ENCODE measurements at regions not wholly inside any gene's neighbourhood (a gene's known extent, or its start where the extent isn't known, plus 50 kb on each side); places are given as distances from the start of the nearest gene placed in this dataset.
"Not testable (repeated sequence)": the region's sequence is repeated elsewhere in the genome, so short reads cannot be mapped to it uniquely, and the experiment has no call there.

GRCh38 chr5:20752179-20752578 is 764.2 kb upstream of the CDH18 start:
- DNase-seq (ENCODE audit: low read depth); H3K36me3 ChIP-seq (ENCODE audit: control insufficient read depth, insufficient read depth, low read length); H3K27me3 ChIP-seq (ENCODE audit: control insufficient read depth, insufficient read depth, low read length); H3K4me3 ChIP-seq (ENCODE audit: low read depth, low read length): not testable (repeated sequence)

DNA sequence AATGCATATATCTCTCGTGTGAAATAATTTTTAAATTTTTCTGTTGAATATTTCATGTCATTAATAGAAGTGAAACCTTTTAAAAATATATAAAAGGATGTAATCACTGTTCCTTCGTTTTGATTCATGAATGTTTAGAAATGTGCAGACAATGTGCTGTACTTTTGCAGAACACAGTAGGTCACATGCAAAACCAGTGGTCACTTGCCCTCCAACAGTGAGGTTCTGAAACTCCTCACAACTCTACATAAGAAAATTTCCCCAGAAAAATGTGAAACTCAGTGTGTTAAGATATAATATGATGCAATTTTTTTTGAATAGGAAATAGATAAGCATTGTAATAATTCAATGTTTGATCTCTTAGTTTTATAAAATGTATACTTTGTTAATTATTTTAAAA is 747.7 kb upstream of the CDH18 start:
- not testable (repeated sequence) for H3K4me3 ChIP-seq (ENCODE audit: low read depth, low read length); DNase-seq (ENCODE audit: low read depth); H3K36me3 ChIP-seq (ENCODE audit: control insufficient read depth, insufficient read depth, low read length); H3K27me3 ChIP-seq (ENCODE audit: control insufficient read depth, insufficient read depth, low read length)

DNA sequence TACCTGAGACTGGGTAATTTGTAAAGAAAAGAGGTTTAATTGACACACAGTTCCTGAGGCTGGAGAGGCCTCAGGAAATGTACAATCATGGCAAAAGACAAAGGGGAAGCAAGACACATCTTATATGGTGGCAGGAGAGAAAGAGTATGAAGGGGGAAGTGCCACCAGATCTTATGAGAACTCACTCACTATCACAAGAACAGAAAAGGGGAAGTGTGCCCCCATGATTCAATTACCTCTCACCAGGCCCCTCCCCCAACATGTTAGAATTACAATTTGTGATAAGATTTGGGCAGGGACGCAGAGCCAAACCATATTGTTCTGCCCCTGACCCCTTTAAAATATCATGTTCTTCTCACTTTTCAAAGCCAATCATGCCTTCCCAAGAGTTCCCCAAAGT is 744.2 kb upstream of the CDH18 start:
- H3K27me3 ChIP-seq (ENCODE audit: control insufficient read depth, insufficient read depth, low read length); DNase-seq (ENCODE audit: low read depth): not testable (repeated sequence)

GRCh38 chr5:20721286-20721685 is 733.3 kb upstream of the CDH18 start:
- DNase-seq (ENCODE audit: low read depth); H3K36me3 ChIP-seq (ENCODE audit: control insufficient read depth, insufficient read depth, low read length); H3K4me3 ChIP-seq (ENCODE audit: low read depth, low read length); H3K27me3 ChIP-seq (ENCODE audit: control insufficient read depth, insufficient read depth, low read length): not testable (repeated sequence)

More for the DNA sequence above, 744.2 kb upstream of the CDH18 start:
- H3K36me3 ChIP-seq (ENCODE audit: control insufficient read depth, insufficient read depth, low read length); H3K4me3 ChIP-seq (ENCODE audit: low read depth, low read length): not testable (repeated sequence)

DNA sequence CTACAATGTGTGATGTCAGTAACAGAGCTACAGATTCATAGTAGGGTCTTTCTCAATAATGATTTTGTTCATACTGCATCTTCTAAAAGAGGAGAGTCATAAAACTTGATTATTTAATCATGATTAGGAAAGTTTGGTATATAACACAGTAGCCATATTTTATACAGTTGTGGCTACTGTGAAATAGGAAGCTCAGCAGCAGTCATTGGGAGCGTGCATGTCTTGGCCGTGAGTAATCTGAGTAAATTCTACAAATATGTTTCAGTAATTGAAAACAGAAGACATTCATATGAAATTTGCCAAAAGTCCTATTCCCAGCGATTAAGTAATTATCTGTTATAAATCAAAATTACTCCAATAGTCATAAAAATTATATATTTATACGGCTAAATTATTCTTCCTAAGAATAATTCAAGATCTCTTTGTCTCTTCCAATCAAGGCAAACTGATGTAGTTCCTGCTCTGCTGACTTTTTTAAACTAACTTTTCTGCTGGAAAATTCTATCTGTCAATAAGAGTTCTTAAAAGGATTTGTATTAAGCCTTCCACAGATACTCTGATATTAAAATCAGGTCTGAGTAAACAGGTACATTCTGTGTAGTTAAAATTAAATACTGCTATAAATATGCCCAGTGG is 723.6 kb upstream of the CDH18 start:
- not testable (repeated sequence) for H3K27me3 ChIP-seq (ENCODE audit: control insufficient read depth, insufficient read depth, low read length); H3K4me3 ChIP-seq (ENCODE audit: low read depth, low read length); DNase-seq (ENCODE audit: low read depth); H3K36me3 ChIP-seq (ENCODE audit: control insufficient read depth, insufficient read depth, low read length)

DNA sequence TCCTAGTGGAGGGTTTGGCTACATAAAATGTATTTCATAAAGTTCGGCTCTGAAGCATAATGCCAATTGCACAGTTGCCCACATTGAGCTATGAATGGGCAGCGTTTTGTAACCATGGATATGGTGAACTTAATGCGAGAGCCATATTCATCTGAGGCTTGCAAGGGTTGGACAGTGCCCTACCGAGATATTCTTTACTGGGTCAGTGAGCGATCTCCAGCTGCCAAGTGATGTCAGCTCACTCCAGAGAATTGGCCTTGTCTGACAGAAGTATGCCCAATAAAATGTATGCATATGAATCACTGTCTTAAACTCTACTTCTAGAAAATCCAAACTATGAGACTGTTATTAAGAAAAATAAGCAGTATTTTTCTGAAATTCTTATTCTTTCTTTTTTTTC is 719.6 kb upstream of the CDH18 start:
- H3K4me3 ChIP-seq (ENCODE audit: low read depth, low read length); H3K27me3 ChIP-seq (ENCODE audit: control insufficient read depth, insufficient read depth, low read length); H3K36me3 ChIP-seq (ENCODE audit: control insufficient read depth, insufficient read depth, low read length); DNase-seq (ENCODE audit: low read depth): not testable (repeated sequence)

DNA sequence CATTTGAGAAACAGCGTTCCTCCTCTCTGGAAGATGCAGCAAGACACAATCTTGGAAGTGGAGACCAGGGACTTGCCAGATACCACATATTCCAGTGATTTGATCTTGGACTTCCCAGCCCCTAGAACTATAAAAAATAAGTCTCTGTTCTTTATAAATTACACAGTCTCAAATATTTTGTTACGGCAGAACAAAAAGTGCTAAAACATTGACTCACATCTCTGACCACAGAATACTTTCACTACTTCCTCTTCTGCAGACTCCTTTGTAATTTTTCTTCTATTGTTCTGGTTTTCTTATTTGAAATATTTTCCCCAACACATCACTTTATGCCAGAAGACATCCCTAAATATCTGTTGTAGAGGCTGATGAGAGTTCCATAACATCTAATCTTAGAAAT is 706.1 kb upstream of the CDH18 start:
- no peak for DNase-seq (ENCODE audit: low read depth)
- Histone ChIP-seq H3K36me3 (ENCODE audit: control insufficient read depth, insufficient read depth, low read length) (no peaks in the 10 kb centered on the region), H3K4me3 (ENCODE audit: low read depth, low read length) (no peak overlapping the region), H3K27me3 (ENCODE audit: control insufficient read depth, insufficient read depth, low read length) (no peaks in the 10 kb centered on the region)
- no peak for TF ChIP-seq CTCF (IDR thresholded peaks at IDR 0.05; ENCODE audit: insufficient read depth, low read length, poor library complexity, severe bottlenecking)

- DNase-seq (ENCODE audit: low read depth) = no peak
- TF ChIP-seq CTCF (IDR thresholded peaks at IDR 0.05; ENCODE audit: insufficient read depth, low read length, poor library complexity, severe bottlenecking) = no peak
- Histone ChIP-seq H3K4me3 (ENCODE audit: low read depth, low read length) (no peak overlapping the region), H3K36me3 (ENCODE audit: control insufficient read depth, insufficient read depth, low read length) (no peaks in the 10 kb centered on the region), H3K27me3 (ENCODE audit: control insufficient read depth, insufficient read depth, low read length) (no peaks in the 10 kb centered on the region)
Observed at GRCh38 chr5:20692913-20693312, 704.9 kb upstream of the CDH18 start.

DNA sequence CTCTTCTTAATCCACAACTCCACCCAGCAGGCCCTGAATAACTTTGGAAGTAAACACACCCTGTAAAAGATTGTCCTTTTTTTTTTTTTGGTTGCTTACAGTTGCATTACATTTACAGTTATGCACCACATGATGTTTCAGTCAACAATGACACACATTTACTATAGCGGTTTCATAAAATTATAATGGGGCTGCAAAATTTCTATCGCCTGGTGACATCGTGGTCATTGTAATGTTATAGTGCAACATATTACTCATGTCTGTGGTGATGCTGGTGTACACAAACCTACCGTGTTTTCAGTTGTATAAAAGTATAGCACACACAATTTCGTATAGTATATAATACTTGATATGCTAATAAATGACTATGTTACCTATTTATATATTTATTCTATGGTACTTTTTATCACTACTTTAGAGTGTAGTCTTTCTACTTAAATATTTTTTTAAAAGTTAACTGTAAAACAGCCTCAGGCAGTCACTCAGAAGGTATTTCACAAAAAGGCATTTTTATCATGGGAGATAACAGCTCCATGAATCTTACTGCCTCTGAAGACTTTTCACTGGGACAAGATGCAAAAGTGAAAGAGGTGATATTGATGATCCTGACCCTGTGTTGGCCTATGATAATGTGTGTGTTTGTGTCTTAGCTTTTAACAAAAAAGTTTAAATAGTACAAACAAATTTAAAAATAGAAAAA is 695.4 kb upstream of the CDH18 start:
- Histone ChIP-seq H3K27me3 (ENCODE audit: control insufficient read depth, insufficient read depth, low read length) (no peaks in the 10 kb centered on the region), H3K36me3 (ENCODE audit: control insufficient read depth, insufficient read depth, low read length) (no peaks in the 10 kb centered on the region), H3K4me3 (ENCODE audit: low read depth, low read length) (no peak overlapping the region)
- DNase-seq (ENCODE audit: low read depth) = no peak
- no peak for TF ChIP-seq CTCF (IDR thresholded peaks at IDR 0.05; ENCODE audit: insufficient read depth, low read length, poor library complexity, severe bottlenecking)
